HG03045 (cell line): ENCODE measurements at regions not wholly inside any gene's neighbourhood (a gene's known extent, or its start where the extent isn't known, plus 50 kb on each side); places are given as distances from the start of the nearest gene placed in this dataset.

ENCODE experiments used
- ATAC-seq: cut with Tn5 transposase; IDR thresholded peaks from one replicate; pipeline ENCODE4 v1.9.1; 2021; ENCODE audit warnings: mild to moderate bottlenecking, moderate library complexity; ENCODE audit not compliant: unreplicated experiment

- ATAC-seq, result no peak
Measured at GRCh38 chr16:73768786-73769203, 527.8 kb upstream of the PSMD7 start.

GRCh38 chr16:73764321-73764720 is 532.3 kb upstream of the PSMD7 start:
- ATAC-seq, result no peak

- ATAC-seq, result no peak
Measured at GRCh38 chr16:73756289-73757178, 540.1 kb upstream of the PSMD7 start.

- ATAC-seq, result no peak
Measured at GRCh38 chr16:73753931-73754330, 542.7 kb upstream of the PSMD7 start.

GRCh38 chr16:73750639-73751038 is 546.0 kb upstream of the PSMD7 start:
- no peak for ATAC-seq

- ATAC-seq, result no peak
Measured at GRCh38 chr16:73747328-73747727, 549.3 kb upstream of the PSMD7 start.

- ATAC-seq, result no peak
Measured at GRCh38 chr16:73746554-73746953, 550.1 kb upstream of the PSMD7 start.

GRCh38 chr16:73743665-73744496 is 552.7 kb upstream of the PSMD7 start:
- no peak for ATAC-seq

GRCh38 chr16:73739049-73739769 is 557.4 kb upstream of the PSMD7 start:
- no peak for ATAC-seq

- no peak for ATAC-seq
Measured at GRCh38 chr16:73738266-73738665, 558.3 kb upstream of the PSMD7 start.

- no peak for ATAC-seq
Measured at GRCh38 chr16:73737637-73738036, 559.0 kb upstream of the PSMD7 start.

GRCh38 chr16:73735954-73736353 is 560.7 kb upstream of the PSMD7 start:
- no peak for ATAC-seq

GRCh38 chr16:73735018-73735417 is 561.6 kb upstream of the PSMD7 start:
- ATAC-seq, result no peak

- ATAC-seq, result no peak
Measured at GRCh38 chr16:73732681-73733080, 563.9 kb upstream of the PSMD7 start.

GRCh38 chr16:73732143-73732542 is 564.5 kb upstream of the PSMD7 start:
- no peak for ATAC-seq

GRCh38 chr16:73730481-73731090 is 566.0 kb upstream of the PSMD7 start:
- no peak for ATAC-seq

- no peak for ATAC-seq
Measured at GRCh38 chr16:73725156-73725555, 571.5 kb upstream of the PSMD7 start.

GRCh38 chr16:73724503-73724902 is 572.1 kb upstream of the PSMD7 start:
- no peak for ATAC-seq

GRCh38 chr16:73717266-73717974 is 579.2 kb upstream of the PSMD7 start:
- ATAC-seq, result no peak

- ATAC-seq, result no peak
Measured at GRCh38 chr16:73714976-73715375, 581.6 kb upstream of the PSMD7 start.
